ENCODE measurements at regions not wholly inside any gene's neighbourhood (a gene's known extent, or its start where the extent isn't known, plus 50 kb on each side); places are given as distances from the start of the nearest gene placed in this dataset.

DNA sequence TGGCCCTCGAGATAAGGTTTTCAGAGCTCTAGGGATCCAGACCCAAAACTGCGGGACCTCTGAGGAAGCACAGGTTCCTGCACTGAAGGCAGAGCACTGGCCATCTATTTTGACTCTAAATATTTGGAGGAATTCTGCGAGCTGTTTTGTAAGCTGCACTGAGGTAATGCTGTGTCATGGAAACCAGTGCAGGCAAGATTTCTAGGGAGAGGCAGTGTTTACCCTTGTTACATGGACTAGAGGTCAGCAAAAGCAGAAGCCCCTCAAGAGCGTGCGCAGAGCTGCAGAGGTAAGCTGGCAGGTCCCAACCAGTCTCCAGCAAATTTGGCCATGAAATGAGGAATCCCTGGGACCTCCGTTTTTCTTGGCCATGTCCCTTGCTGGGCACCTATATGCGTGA lies 137.3 kb downstream of the RNF152 start:
- TF ChIP-seq CTCF (IDR thresholded peaks at IDR 0.05) (no peak), POLR2A (IDR thresholded peaks at IDR 0.05) (no peak), POLR2AphosphoS5 (IDR thresholded peaks at IDR 0.05; ENCODE audit: insufficient read depth in 1 of 2, low read depth in 1 of 2) (no peak)

Measured in vagina (tissue), 2 donors.